A549 (cell line): ENCODE measurements at regions not wholly inside any gene's neighbourhood (a gene's known extent, or its start where the extent isn't known, plus 50 kb on each side); places are given as distances from the start of the nearest gene placed in this dataset.
A peak's percentile ranks its signal among the peaks of the same experiment; 100 is the strongest.

Experiments used
- ATAC-seq, 2 experiments: fragments of 200-7000 bp in 1 of 2; fragments of >200 bp in 1 of 2; cut with Nextera tagmentation in 1 of 2; cut with Tn5 transposase in 1 of 2; 3 replicates each; pipeline versions ENCODE4 v1.8.0 to v1.9.1; 2018 to 2020; ENCODE audit warnings: mild to moderate bottlenecking in 1 of 2, moderate library complexity in 1 of 2
- CTCF ChIA-PET: fragments of 300-600 bp; sonication (Branson Sonifier 250); formaldehyde crosslinking; extraction: SDS; loops from one replicate; lab custom pipeline; 2021; ENCODE audit warnings: antibody characterized with exemption, inconsistent platforms; lab: Yijun Ruan, JAX
- POLR2A ChIA-PET: fragments of 350-600 bp; formaldehyde crosslinking; extraction: SDS; loops from one replicate; lab custom pipeline; 2021; ENCODE audit warnings: antibody characterized with exemption, inconsistent platforms; lab: Yijun Ruan, JAX
- DNase-seq, 2 experiments: peaks; one replicate each; pipeline versions ENCODE4 v3.0.0 to v3.0.0-alpha.2; 2011 to 2016; ENCODE audit warnings: low read depth in 1 of 2, low spot score in 1 of 2
- FAIRE-seq: peaks from 2 replicates; lab custom pipeline; 2011; peaks lifted over from hg19 to GRCh38; lab: Jason Lieb, UNC
- H3K27ac ChIP-seq, 2 experiments: fragments of >200 bp; sonication (Bioruptor Twin); formaldehyde crosslinking; 3 replicates each; pipeline ENCODE4 v1.5.1; 2016 to 2017
- H3K4me1 ChIP-seq: fragments of >200 bp; sonication (Bioruptor Twin); formaldehyde crosslinking; 3 replicates; pipeline ENCODE4 v1.6.1; 2016
- H3K4me2 ChIP-seq: fragments of >200 bp; sonication (Bioruptor Twin); formaldehyde crosslinking; 3 replicates; pipeline ENCODE4 v1.6.1; 2016
- H3K4me3 ChIP-seq: fragments of >200 bp; sonication (Bioruptor Twin); formaldehyde crosslinking; 3 replicates; pipeline ENCODE4 v1.5.1; 2016
- H3K9me3 ChIP-seq: fragments of >200 bp; sonication (Bioruptor Twin); formaldehyde crosslinking; 3 replicates; pipeline ENCODE4 v1.6.1; 2016
- BHLHE40 ChIP-seq: IDR thresholded peaks from 2 replicates; pipeline ENCODE4 v1.6.1; 2012; ENCODE audit warnings: low read depth, low read length, inconsistent platforms
- CBX2 ChIP-seq: fragments of 200-600 bp; sonication (generic); IDR thresholded peaks from 2 replicates; pipeline ENCODE4 v1.6.1; 2016; ENCODE audit warnings: low read depth, mild to moderate bottlenecking, borderline replicate concordance
- CHD2 ChIP-seq: fragments of 150-350 bp; IDR thresholded peaks from 2 replicates; pipeline ENCODE4 v1.6.1; 2014; ENCODE audit warnings: low read length; ENCODE audit not compliant: partially characterized antibody
- CHD4 ChIP-seq: fragments of 200-600 bp; sonication (generic); IDR thresholded peaks from 2 replicates; pipeline ENCODE4 v1.6.1; 2016; ENCODE audit warnings: antibody characterized with exemption, mild to moderate bottlenecking, borderline replicate concordance
- EHMT2 ChIP-seq: fragments of 200-600 bp; sonication (generic); IDR thresholded peaks from 2 replicates; pipeline ENCODE4 v1.6.1; 2016; ENCODE audit warnings: antibody characterized with exemption, low read depth, mild to moderate bottlenecking, moderate library complexity
- EP300 ChIP-seq, 2 experiments: fragments of >200 bp; sonication (Bioruptor Twin); formaldehyde crosslinking; IDR thresholded peaks; 2 replicates in 1 of 2; 3 replicates in 1 of 2; pipeline ENCODE4 v1.6.1; 2016 to 2017
- FOSL2 ChIP-seq, 2 experiments: fragments of 450-650 bp in 1 of 2; fragments of >200 bp in 1 of 2; sonication (Bioruptor Twin) in 1 of 2; formaldehyde crosslinking; IDR thresholded peaks; 2 replicates each; pipeline versions ENCODE4 v1.5.0 to v1.6.1; 2016 to 2020; ENCODE audit warnings: mild to moderate bottlenecking in 1 of 2, moderate library complexity in 1 of 2
- KDM1A ChIP-seq: fragments of 200-600 bp; sonication (generic); IDR thresholded peaks from 2 replicates; pipeline ENCODE4 v1.6.1; 2016; ENCODE audit warnings: low read depth, mild to moderate bottlenecking
- KDM5A ChIP-seq: fragments of 200-600 bp; sonication (generic); IDR thresholded peaks from 2 replicates; pipeline ENCODE4 v1.6.1; 2016; ENCODE audit warnings: antibody characterized with exemption, mild to moderate bottlenecking
- MYC ChIP-seq: IDR thresholded peaks from 2 replicates; pipeline ENCODE4 v1.6.1; 2012; ENCODE audit warnings: mild to moderate bottlenecking, inconsistent platforms, low read length, improper control_type of control experiment, borderline replicate concordance
- POLR2A ChIP-seq: IDR thresholded peaks from 2 replicates; pipeline ENCODE4 v1.6.1; 2012; ENCODE audit warnings: mild to moderate bottlenecking, low read length
- POLR2AphosphoS2 ChIP-seq: conservative IDR thresholded peaks from 2 replicates; pipeline ENCODE4 v1.6.1; 2012; ENCODE audit warnings: low read length, improper control_type of control experiment, inconsistent platforms
- RCOR1 ChIP-seq: fragments of 150-350 bp; IDR thresholded peaks from 2 replicates; pipeline ENCODE4 v1.6.1; 2014; ENCODE audit warnings: antibody characterized with exemption, low read length, low read depth
- TFCP2L1 ChIP-seq: fragments of 250-450 bp; sonication (Bioruptor Pico); IDR thresholded peaks from 2 replicates; pipeline ENCODE4 v1.5.0; 2021; ENCODE audit warnings: mild to moderate bottlenecking
- ZFP36 ChIP-seq: fragments of 450-650 bp; IDR thresholded peaks from 2 replicates; pipeline ENCODE4 v1.6.1; 2014; ENCODE audit warnings: borderline replicate concordance; ENCODE audit not compliant: partially characterized antibody
- ZNF302 ChIP-seq: fragments of 250-450 bp; sonication (Bioruptor Pico); IDR thresholded peaks from 2 replicates; pipeline ENCODE4 v1.9.0; 2021; ENCODE audit warnings: inconsistent platforms, mild to moderate bottlenecking, moderate library complexity
- WGBS: methylation state at CpG from one replicate; pipeline ENCODE4 v1.1.6; 2017; ENCODE audit errors: missing lambda C conversion rate; 5-methylcytosine and 5-hydroxymethylcytosine counted together
- TF ChIP-seq, protein P1 (sequence below): fragments of 450-650 bp; IDR thresholded peaks from 2 replicates; pipeline ENCODE4 v1.6.1; 2014; ENCODE audit warnings: antibody characterized with exemption
- TF ChIP-seq, protein P2 (sequence below): IDR thresholded peaks from 2 replicates; pipeline ENCODE4 v1.6.1; 2012; ENCODE audit warnings: low read depth, borderline replicate concordance
- TF ChIP-seq, protein P3 (sequence below): IDR thresholded peaks from 2 replicates; pipeline ENCODE4 v1.6.1; 2012
- TF ChIP-seq, protein P4 (sequence below): fragments of >200 bp; sonication (Bioruptor Twin); formaldehyde crosslinking; IDR thresholded peaks from 3 replicates; pipeline ENCODE4 v1.5.1; 2016
- TF ChIP-seq, protein P5 (sequence below): fragments of >200 bp; sonication (Bioruptor Twin); formaldehyde crosslinking; IDR thresholded peaks from 2 replicates; pipeline ENCODE4 v1.6.1; 2016

DNA sequence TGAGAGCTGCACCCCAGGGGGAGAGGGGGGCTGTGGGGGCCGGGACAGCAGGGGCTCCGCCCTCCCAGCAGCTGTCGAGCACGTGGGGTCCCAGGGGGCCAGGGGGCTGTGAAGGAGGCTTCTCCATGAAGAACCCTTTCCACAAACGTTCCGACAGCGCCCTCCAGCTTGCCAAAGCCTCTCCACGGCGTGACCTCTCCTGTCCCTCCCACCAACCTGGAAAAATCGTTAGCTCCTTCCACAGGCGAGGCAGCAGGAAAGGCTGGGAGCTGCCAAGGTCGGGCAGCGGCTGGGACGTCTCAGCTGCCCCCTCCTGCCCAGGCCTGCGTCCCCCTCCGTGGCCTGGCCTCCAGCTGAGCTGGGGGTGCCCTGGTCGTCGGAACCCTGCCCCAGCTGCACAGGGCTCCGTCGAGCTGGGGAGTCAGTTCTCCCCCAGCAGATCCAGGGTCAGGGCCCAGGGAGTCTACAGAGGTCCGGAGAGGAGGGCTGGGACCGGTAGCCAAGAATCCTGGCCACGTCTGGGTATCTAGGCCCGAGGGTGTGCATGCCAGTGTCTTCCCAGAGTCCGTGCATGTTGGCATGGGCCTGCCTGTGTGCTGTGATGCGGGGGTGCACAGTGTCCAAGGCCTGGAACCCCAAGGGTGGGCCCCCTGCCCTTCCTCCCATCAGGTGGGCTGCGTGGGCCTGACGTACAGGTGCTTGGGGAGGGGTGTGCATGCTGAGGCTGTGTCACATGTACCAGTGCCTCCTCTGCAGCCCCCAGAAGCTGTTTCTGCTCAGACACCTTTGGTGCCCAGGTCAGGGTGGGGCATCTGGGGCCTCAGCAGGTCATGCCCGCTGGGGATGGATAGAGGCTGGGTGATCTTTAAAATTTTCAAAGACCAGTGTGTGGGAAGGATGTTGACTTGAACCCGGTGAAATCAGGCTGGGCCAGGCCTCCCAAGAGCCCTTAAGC, 66.5 kb downstream of the UNCX start:
- no peak overlapping the region for H3K4me3 ChIP-seq
- no peak for FAIRE-seq
- CTCF ChIA-PET, result interaction anchor here (0.5 to 1.5 kb wide), 2 partner anchors 123 to 590 kb away, joined by 4 to 5 read pairs; no protein-coding TSS in a partner anchor
- peak; percentile 22 to 28; a peak in 3 of 6 replicates for ATAC-seq
- TF ChIP-seq, protein P1, sequence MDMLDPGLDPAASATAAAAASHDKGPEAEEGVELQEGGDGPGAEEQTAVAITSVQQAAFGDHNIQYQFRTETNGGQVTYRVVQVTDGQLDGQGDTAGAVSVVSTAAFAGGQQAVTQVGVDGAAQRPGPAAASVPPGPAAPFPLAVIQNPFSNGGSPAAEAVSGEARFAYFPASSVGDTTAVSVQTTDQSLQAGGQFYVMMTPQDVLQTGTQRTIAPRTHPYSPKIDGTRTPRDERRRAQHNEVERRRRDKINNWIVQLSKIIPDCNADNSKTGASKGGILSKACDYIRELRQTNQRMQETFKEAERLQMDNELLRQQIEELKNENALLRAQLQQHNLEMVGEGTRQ, result no peak
- TF ChIP-seq, protein P2, sequence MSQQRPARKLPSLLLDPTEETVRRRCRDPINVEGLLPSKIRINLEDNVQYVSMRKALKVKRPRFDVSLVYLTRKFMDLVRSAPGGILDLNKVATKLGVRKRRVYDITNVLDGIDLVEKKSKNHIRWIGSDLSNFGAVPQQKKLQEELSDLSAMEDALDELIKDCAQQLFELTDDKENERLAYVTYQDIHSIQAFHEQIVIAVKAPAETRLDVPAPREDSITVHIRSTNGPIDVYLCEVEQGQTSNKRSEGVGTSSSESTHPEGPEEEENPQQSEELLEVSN, result no peak
- TF ChIP-seq BHLHE40 (no peak), POLR2A (no peak), CHD2 (no peak)
- TF ChIP-seq, protein P3, sequence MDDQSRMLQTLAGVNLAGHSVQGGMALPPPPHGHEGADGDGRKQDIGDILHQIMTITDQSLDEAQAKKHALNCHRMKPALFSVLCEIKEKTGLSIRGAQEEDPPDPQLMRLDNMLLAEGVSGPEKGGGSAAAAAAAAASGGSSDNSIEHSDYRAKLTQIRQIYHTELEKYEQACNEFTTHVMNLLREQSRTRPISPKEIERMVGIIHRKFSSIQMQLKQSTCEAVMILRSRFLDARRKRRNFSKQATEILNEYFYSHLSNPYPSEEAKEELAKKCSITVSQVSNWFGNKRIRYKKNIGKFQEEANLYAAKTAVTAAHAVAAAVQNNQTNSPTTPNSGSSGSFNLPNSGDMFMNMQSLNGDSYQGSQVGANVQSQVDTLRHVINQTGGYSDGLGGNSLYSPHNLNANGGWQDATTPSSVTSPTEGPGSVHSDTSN, result no peak
- TF ChIP-seq, all 56 proteins: peak for 0
- POLR2A ChIA-PET, result no interaction called here
- Histone ChIP-seq H3K4me1 (no peaks in the 10 kb centered on the region), H3K4me2 (no peak overlapping the region), H3K27ac (no peak overlapping the region), H3K9me3 (no peaks in the 10 kb centered on the region)
- WGBS, result 66% methylated on average over 14 of the region's 30 CpGs
- no peak for DNase-seq

DNA sequence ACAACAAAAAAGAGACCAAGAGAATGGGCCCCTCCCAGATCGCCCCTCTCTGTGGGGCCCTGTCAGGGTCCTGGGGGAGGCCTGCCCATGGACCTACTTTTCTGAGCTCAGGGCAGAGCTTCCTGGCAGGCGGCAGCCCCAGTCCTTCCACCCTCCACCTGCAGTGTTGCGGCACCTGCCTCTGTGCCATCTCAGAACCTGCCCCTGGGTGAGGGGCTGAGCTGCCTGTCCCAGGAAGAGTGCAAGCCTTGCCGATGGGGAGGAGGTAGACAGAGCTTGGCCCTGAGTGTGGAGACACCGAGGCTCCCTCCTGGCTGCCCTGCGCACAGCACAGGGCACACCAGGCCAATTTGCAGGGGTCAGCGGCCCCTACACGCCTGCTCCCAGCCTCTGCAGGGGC, 67.5 kb downstream of the UNCX start:
- Histone ChIP-seq H3K27ac (no peak overlapping the region), H3K4me3 (no peak overlapping the region), H3K4me1 (no peaks in the 10 kb centered on the region), H3K4me2 (no peak overlapping the region), H3K9me3 (no peaks in the 10 kb centered on the region)
- TF ChIP-seq FOSL2 (IDR thresholded peaks at IDR 0.05), result no peak
- TF ChIP-seq FOSL2 (CRISPR knock-in tag; IDR thresholded peaks at IDR 0.05), result no peak
- POLR2A ChIA-PET, result no interaction called here
- 88% methylated on average over 6 of the region's 8 CpGs for WGBS
- CTCF ChIA-PET, result interaction anchor here (0.5 to 1.5 kb wide), 5 partner anchors 9 to 591 kb away, joined by 3 to 5 read pairs (median 4); no protein-coding TSS in a partner anchor
- no peak for FAIRE-seq
- ATAC-seq, result no peak
- no peak for DNase-seq

DNA sequence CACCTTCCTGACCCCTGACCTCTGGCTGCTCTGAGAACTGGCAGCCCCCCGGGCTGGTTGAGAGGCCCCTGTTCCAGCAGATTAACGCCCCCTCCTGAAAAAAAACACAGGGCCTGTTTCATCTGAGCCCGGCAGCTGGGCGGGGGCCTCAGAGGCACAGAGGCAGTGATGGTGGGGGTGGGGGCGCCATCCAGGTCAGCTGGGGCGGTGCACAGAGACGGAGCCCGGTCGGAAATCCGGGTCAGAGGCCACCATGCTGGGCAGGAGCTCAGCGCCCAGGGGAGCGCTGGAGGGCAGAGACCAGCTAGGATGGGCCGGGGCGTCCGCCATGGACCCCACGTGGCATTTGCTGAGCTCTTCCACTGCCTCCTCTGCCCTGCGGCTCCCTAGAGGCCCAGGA, 68.0 kb downstream of the UNCX start:
- ATAC-seq (no peak), DNase-seq (no peak)
- Histone ChIP-seq H3K9me3 (no peaks in the 10 kb centered on the region), H3K4me2 (no peak overlapping the region), H3K27ac (no peak overlapping the region), H3K4me1 (no peaks in the 10 kb centered on the region), H3K4me3 (no peak overlapping the region)
- ChIA-PET CTCF (interaction anchor here (1.1 to 1.5 kb wide), 4 partner anchors 9 to 125 kb away, joined by 3 to 5 read pairs (median 4); no protein-coding TSS in a partner anchor), POLR2A (no interaction called here)
- 51% methylated on average over 4 of the region's 17 CpGs for WGBS
- TF ChIP-seq ZFP36, result no peak
- no peak for TF ChIP-seq KDM1A
- no peak for TF ChIP-seq ZNF302 (CRISPR knock-in tag)
- no peak for TF ChIP-seq RCOR1
- TF ChIP-seq, protein P4, sequence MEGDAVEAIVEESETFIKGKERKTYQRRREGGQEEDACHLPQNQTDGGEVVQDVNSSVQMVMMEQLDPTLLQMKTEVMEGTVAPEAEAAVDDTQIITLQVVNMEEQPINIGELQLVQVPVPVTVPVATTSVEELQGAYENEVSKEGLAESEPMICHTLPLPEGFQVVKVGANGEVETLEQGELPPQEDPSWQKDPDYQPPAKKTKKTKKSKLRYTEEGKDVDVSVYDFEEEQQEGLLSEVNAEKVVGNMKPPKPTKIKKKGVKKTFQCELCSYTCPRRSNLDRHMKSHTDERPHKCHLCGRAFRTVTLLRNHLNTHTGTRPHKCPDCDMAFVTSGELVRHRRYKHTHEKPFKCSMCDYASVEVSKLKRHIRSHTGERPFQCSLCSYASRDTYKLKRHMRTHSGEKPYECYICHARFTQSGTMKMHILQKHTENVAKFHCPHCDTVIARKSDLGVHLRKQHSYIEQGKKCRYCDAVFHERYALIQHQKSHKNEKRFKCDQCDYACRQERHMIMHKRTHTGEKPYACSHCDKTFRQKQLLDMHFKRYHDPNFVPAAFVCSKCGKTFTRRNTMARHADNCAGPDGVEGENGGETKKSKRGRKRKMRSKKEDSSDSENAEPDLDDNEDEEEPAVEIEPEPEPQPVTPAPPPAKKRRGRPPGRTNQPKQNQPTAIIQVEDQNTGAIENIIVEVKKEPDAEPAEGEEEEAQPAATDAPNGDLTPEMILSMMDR, result no peak
- TF ChIP-seq KDM5A, result no peak
- no peak for TF ChIP-seq MYC
- TF ChIP-seq EHMT2, result no peak
- no peak for TF ChIP-seq POLR2AphosphoS2
- no peak for TF ChIP-seq CHD4
- TF ChIP-seq CBX2, result no peak
- TF ChIP-seq, protein P5, sequence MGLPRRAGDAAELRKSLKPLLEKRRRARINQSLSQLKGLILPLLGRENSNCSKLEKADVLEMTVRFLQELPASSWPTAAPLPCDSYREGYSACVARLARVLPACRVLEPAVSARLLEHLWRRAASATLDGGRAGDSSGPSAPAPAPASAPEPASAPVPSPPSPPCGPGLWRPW, result no peak
- TF ChIP-seq EP300 (IDR thresholded peaks at IDR 0.05), result no peak
- no peak for TF ChIP-seq TFCP2L1 (CRISPR knock-in tag)
- TF ChIP-seq, all 56 proteins: peak for 0
- no peak for FAIRE-seq
